Endothelial cell of umbilical vein (primary cell): ENCODE measurements at regions not wholly inside any gene's neighbourhood (a gene's known extent, or its start where the extent isn't known, plus 50 kb on each side); places are given as distances from the start of the nearest gene placed in this dataset.

Experiments
- BruUV-seq: library from RNA; stranded (reverse); fragments of 400-500 nt; replicated peaks from 2 replicates; lab custom pipeline; 2021; lab: Mats Ljungman, UMichigan
- CTCF ChIA-PET: fragments of 300-600, 350-600 bp; sonication (Branson Sonifier 250); formaldehyde crosslinking; loops from one replicate; lab custom pipeline; 2021; ENCODE audit warnings: antibody characterized with exemption, inconsistent platforms; lab: Charles Lee
- POLR2A ChIA-PET: fragments of 300-600, 350-600 bp; sonication (Branson Sonifier 250); formaldehyde crosslinking; loops from one replicate; lab custom pipeline; 2021; ENCODE audit warnings: antibody characterized with exemption, inconsistent platforms; lab: Charles Lee
- DNase-seq: peaks from one replicate; pipeline ENCODE4 v3.0.0-alpha.2; 2011; ENCODE audit warnings: low read depth, low spot score
- FAIRE-seq: peaks from 2 replicates; lab custom pipeline; 2011; peaks lifted over from hg19 to GRCh38; lab: Jason Lieb, UNC
- H2AFZ ChIP-seq: 2 replicates; pipeline ENCODE4 v1.6.0; 2012; ENCODE audit warnings: low read depth, low read length, control low read depth, inconsistent platforms
- H3K27ac ChIP-seq: 2 replicates; pipeline ENCODE4 v1.5.1; 2011; ENCODE audit warnings: low read depth, mild to moderate bottlenecking, control low read depth, low read length, moderate library complexity; ENCODE audit not compliant: insufficient read depth
- H3K27me3 ChIP-seq, 2 experiments: 2 replicates each; pipeline versions ENCODE4 v1.6.0 to v1.6.1; 2011; ENCODE audit warnings: low read length in 2 of 2, mixed read lengths in 1 of 2; ENCODE audit not compliant: control insufficient read depth in 2 of 2, insufficient read depth in 2 of 2
- H3K36me3 ChIP-seq, 2 experiments: 2 replicates in 1 of 2; 3 replicates in 1 of 2; pipeline ENCODE4 v1.5.1; 2011; ENCODE audit warnings: low read length in 2 of 2, mild to moderate bottlenecking in 1 of 2, moderate library complexity in 1 of 2; ENCODE audit not compliant: control insufficient read depth in 2 of 2, insufficient read depth in 2 of 2; ENCODE audit errors: extremely low read depth in 1 of 2
- H3K4me1 ChIP-seq: 3 replicates; pipeline ENCODE4 v1.5.1; 2011; ENCODE audit warnings: mild to moderate bottlenecking, low read length; ENCODE audit not compliant: control insufficient read depth, insufficient read depth; ENCODE audit errors: extremely low read depth
- H3K4me2 ChIP-seq: 2 replicates; pipeline ENCODE4 v1.6.1; 2011; ENCODE audit warnings: low read length, control low read depth, mixed read lengths; ENCODE audit not compliant: insufficient read depth
- H3K4me3 ChIP-seq, 3 experiments: fragments of 200-600 bp in 1 of 3; sonication (generic), shearing (Covaris generic) in 1 of 3; replicated peaks in 1 of 3; 2 replicates each; pipeline ENCODE4 v1.5.1; 2011 to 2016; ENCODE audit warnings: control low read depth in 3 of 3, low read length in 3 of 3, mild to moderate bottlenecking in 2 of 3, inconsistent platforms in 1 of 3, low read depth in 1 of 3, moderate library complexity in 1 of 3; ENCODE audit not compliant: insufficient read depth in 1 of 3
- H3K79me2 ChIP-seq: 2 replicates; pipeline ENCODE4 v1.6.0; 2012; ENCODE audit warnings: low read length, inconsistent platforms; ENCODE audit not compliant: control insufficient read depth, insufficient read depth
- H3K9ac ChIP-seq: replicated peaks from 2 replicates; pipeline ENCODE3; 2011; ENCODE audit warnings: low read length, control low read depth; ENCODE audit not compliant: insufficient read depth; ENCODE audit errors: extremely low read depth
- H3K9me1 ChIP-seq: replicated peaks from 3 replicates; pipeline ENCODE4 v1.6.0; 2011; ENCODE audit warnings: mild to moderate bottlenecking, low read length; ENCODE audit not compliant: control insufficient read depth, insufficient read depth; ENCODE audit errors: extremely low read depth
- H3K9me3 ChIP-seq: replicated peaks from 2 replicates; pipeline ENCODE4 v1.5.1; 2012; ENCODE audit warnings: low read length, inconsistent platforms; ENCODE audit not compliant: control insufficient read depth, insufficient read depth
- H4K20me1 ChIP-seq: replicated peaks from 2 replicates; pipeline ENCODE3; 2011; ENCODE audit warnings: mild to moderate bottlenecking, low read length; ENCODE audit not compliant: control insufficient read depth, insufficient read depth; ENCODE audit errors: extremely low read depth
- CTCF ChIP-seq, 2 donors: IDR thresholded peaks; 1 replicate in 1 of 2; 2 replicates in 1 of 2; pipeline ENCODE4 v1.5.1; 2011; ENCODE audit warnings: low read length in 2 of 2, mild to moderate bottlenecking in 2 of 2, moderate library complexity in 2 of 2, control low read depth in 1 of 2, inconsistent platforms in 1 of 2, low read depth in 1 of 2; ENCODE audit not compliant: insufficient read depth in 1 of 2; ENCODE audit errors: extremely low read depth in 1 of 2
- EZH2 ChIP-seq: IDR thresholded peaks from 2 replicates; pipeline ENCODE4 v1.6.1; 2012; ENCODE audit warnings: borderline replicate concordance, low read depth, mild to moderate bottlenecking, moderate library complexity, low read length, inconsistent platforms; ENCODE audit not compliant: severe bottlenecking
- FOS ChIP-seq: IDR thresholded peaks from 2 replicates; pipeline ENCODE4 v1.6.1; 2011; ENCODE audit warnings: mild to moderate bottlenecking, low read length, moderate library complexity, borderline replicate concordance; ENCODE audit not compliant: insufficient read depth
- GATA2 ChIP-seq: IDR thresholded peaks from 2 replicates; pipeline ENCODE4 v1.7.0; 2011; ENCODE audit warnings: low read depth, mild to moderate bottlenecking, moderate library complexity, mixed read lengths, low read length; ENCODE audit not compliant: insufficient read length, insufficient read depth
- JUN ChIP-seq: IDR thresholded peaks from 2 replicates; pipeline ENCODE4 v1.6.1; 2011; ENCODE audit warnings: borderline replicate concordance, low read depth; ENCODE audit not compliant: insufficient read length, insufficient read depth
- MAX ChIP-seq: IDR thresholded peaks from 2 replicates; pipeline ENCODE4 v1.6.1; 2011; ENCODE audit not compliant: insufficient read depth, insufficient read length
- MYC ChIP-seq: IDR thresholded peaks from one replicate; pipeline ENCODE4 v1.6.1; 2011; ENCODE audit warnings: mild to moderate bottlenecking, low read depth, low read length
- POLR2A ChIP-seq: IDR thresholded peaks from 2 replicates; pipeline ENCODE4 v1.6.1; 2012; ENCODE audit warnings: low read depth, mild to moderate bottlenecking, control low read depth, low read length
- POLR2AphosphoS5 ChIP-seq: IDR thresholded peaks from 2 replicates; pipeline ENCODE4 v1.6.1; 2012; ENCODE audit warnings: low read depth, mild to moderate bottlenecking, control low read depth, low read length, moderate library complexity; ENCODE audit not compliant: insufficient read depth
- dilution Hi-C: fragments of 300-500 bp; cut with MboI; formaldehyde crosslinking; loops from one replicate; pipeline ENCODE4 v1.15.0; 2019; ENCODE audit warnings: low sequenced_read_pairs; ENCODE audit not compliant: extremely low pct_ligation_motif_present
- intact Hi-C: fragments of 100-400 bp; cut with micrococcal nuclease; formaldehyde crosslinking; loops from one replicate; pipeline ENCODE4 v1.10.0; 2022

- Histone ChIP-seq H3K4me1 (no peaks in the 10 kb centered on the region), H3K4me2 (no peak overlapping the region), H3K27me3 (no peaks in the 10 kb centered on the region), H3K9me3 (no peaks in the 10 kb centered on the region), H2AFZ (no peak overlapping the region), H3K4me3 (no peak overlapping the region), H3K9me1 (no peaks in the 10 kb centered on the region), H3K79me2 (no peaks in the 10 kb centered on the region), H3K27ac (no peak overlapping the region), H4K20me1 (no peaks in the 10 kb centered on the region), H3K9ac (no peak overlapping the region), H3K36me3 (no peaks in the 10 kb centered on the region)
- no TSS peak for BruUV-seq
- dilution Hi-C loops, result no loop called here
- no peak for FAIRE-seq
- POLR2A ChIA-PET, result no interaction called here
- CTCF ChIA-PET, result interaction anchor here (1.2 kb wide), 1 partner anchor 20 kb away, joined by 3 read pairs; no protein-coding TSS in a partner anchor
- TF ChIP-seq POLR2AphosphoS5 (no peak), JUN (no peak), MAX (no peak), MYC (no peak), GATA2 (no peak), CTCF (IDR thresholded peaks at IDR 0.05; ENCODE audit: extremely low read depth in 1 of 2, insufficient read depth in 1 of 2, low read depth in 1 of 2, low read length in 2 of 2) (no peak), EZH2 (no peak), POLR2A (no peak), FOS (no peak)
- no peak for DNase-seq
- intact Hi-C loops, result no loop called here
These were observed 89.9 kb upstream of the LUZP2 start for GRCh38 chr11:24406980-24407379.
